ENCODE measurements at regions not wholly inside any gene's neighbourhood (a gene's known extent, or its start where the extent isn't known, plus 50 kb on each side); places are given as distances from the start of the nearest gene placed in this dataset.

DNA sequence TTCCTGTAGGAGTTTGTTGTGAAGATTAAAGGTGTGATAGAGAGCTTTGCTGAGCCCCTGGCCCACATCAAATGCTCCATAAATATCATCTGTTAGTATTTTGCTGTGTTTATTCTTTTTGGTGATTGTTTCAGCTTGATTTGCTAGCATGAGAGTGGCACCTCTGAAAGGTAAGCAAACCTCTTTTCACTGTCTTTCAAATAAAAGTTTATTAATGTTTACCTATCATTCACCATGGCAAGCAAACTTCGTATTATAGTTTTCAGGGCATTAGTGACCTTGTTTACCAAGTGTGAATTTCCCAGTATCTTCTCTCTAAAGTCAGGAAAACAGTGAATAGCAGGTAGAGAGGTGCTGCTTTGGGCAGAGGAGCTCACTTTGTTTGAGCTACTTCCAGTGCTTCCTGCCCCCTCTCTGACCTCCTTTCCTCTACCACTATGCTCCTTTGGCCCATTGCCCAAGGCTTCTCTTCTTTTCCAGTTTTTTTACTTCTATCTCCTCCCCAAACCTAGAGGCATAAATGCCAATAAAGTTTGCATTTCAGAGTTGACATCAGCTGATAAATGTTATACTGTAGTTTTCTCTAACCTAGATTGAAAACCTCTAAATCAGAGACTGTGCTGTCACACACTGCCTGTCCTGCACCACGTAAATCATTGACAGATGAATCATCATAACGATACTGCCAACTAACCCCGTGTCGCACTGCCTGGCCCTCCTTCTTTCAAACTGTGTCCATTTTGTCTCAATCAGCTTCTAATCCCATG is 569.0 kb downstream of the TUSC7 start:
- TF ChIP-seq CTCF (IDR thresholded peaks at IDR 0.05), result no peak
- no peak overlapping the region for H3K4me3 ChIP-seq
- H3K27ac ChIP-seq, result no peak overlapping the region
- no peak for DNase-seq (ENCODE audit: low spot score)

DNA sequence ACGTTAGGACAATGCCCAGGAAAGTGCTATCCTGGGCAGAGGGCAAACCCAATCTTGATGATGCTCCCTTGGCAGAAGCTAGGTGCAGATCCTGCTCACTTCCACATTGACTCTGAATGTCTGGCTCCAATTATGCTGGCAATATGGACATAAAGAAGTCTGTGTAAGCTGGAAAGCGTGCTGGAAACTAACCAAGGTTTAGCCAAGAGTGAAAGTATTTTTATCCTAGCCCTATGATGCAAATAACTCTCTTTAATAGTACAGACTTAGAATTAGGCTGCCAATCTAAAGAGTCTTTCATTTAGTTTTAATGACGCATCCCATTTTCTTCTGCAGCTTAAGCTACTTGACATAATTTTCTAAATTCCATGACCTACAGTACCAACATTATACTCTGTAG is 571.8 kb downstream of the TUSC7 start:
- no peak for TF ChIP-seq CTCF (IDR thresholded peaks at IDR 0.05)
- Histone ChIP-seq H3K4me3 (no peak overlapping the region), H3K27ac (no peak overlapping the region)
- DNase-seq (ENCODE audit: low spot score), result no peak

GRCh38 chr3:117282566-117282965 is 573.0 kb downstream of the TUSC7 start:
- H3K4me3 ChIP-seq, result no peak overlapping the region
- no peak for DNase-seq (ENCODE audit: low spot score)
- H3K27ac ChIP-seq, result no peak overlapping the region
- TF ChIP-seq CTCF (IDR thresholded peaks at IDR 0.05), result no peak

DNA sequence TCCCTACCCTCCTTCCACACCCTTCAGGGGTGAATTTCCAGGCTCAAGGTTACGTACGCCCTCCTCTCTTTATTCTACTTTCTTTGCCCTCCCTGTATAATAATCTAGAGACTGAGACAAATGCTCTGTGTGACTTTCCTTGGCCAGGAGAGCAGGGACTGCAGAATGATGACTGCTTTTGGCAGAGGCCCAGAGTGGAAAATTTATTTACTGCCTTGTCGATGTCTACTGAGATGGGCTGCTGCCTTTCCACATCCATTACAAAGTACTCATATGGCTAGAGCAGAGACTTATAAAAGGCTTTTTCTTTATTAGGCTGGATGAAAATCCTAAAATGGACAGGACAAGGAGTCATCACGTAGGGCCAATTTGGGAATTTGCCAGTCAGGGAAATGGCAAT is 576.2 kb downstream of the TUSC7 start:
- no peak for DNase-seq (ENCODE audit: low spot score)
- Histone ChIP-seq H3K27ac (no peak overlapping the region), H3K4me3 (no peak overlapping the region)
- no peak for TF ChIP-seq CTCF (IDR thresholded peaks at IDR 0.05)

GRCh38 chr3:117286488-117286887 is 576.9 kb downstream of the TUSC7 start:
- H3K4me3 ChIP-seq, result no peak overlapping the region
- DNase-seq (ENCODE audit: low spot score), result no peak
- TF ChIP-seq CTCF (IDR thresholded peaks at IDR 0.05), result no peak
- H3K27ac ChIP-seq, result no peak overlapping the region

- Histone ChIP-seq H3K4me3 (no peak overlapping the region), H3K27ac (no peak overlapping the region)
- no peak for TF ChIP-seq CTCF (IDR thresholded peaks at IDR 0.05)
- DNase-seq (ENCODE audit: low spot score), result no peak
Measured at GRCh38 chr3:117287602-117288001, 578.0 kb downstream of the TUSC7 start.

DNA sequence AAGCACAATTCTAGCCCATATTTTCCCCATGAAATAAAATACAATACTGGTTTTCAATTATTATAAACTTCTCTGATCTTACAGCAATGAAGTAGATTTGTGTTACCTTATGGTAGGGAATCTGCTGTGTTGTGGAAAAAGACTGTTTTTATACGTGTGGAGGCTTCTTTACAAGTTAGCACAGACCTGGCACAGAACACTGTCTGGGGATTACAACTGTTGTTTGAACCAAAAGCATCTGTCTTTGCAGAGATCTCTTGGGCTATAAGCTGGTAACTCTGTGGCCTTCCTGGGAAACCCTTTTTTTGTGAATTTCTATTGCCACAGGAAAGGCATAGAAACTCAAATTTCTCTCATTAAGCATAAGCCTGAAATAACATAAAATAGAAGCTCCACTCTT is 581.9 kb downstream of the TUSC7 start:
- Histone ChIP-seq H3K27ac (no peak overlapping the region), H3K4me3 (no peak overlapping the region)
- no peak for TF ChIP-seq CTCF (IDR thresholded peaks at IDR 0.05)
- no peak for DNase-seq (ENCODE audit: low spot score)

Data from coronary artery (tissue), 2 donors.